ENCODE measurements at regions not wholly inside any gene's neighbourhood (a gene's known extent, or its start where the extent isn't known, plus 50 kb on each side); places are given as distances from the start of the nearest gene placed in this dataset.

- no peaks in the 10 kb centered on the region for H3K27me3 Mint-ChIP-seq
Measured at GRCh38 chr2:145018502-145018901, 498.6 kb upstream of the ZEB2 start.

GRCh38 chr2:145017149-145017548 is 497.2 kb upstream of the ZEB2 start:
- H3K27ac Mint-ChIP-seq = no peak overlapping the region
- no peaks in the 10 kb centered on the region for H3K36me3 Mint-ChIP-seq (ENCODE audit: insufficient read depth)
- no peaks in the 10 kb centered on the region for H3K4me1 Mint-ChIP-seq (ENCODE audit: low read depth)
- no peaks in the 10 kb centered on the region for H3K27me3 Mint-ChIP-seq
- no peak overlapping the region for H3K4me3 Mint-ChIP-seq (ENCODE audit: low read depth)
- TF ChIP-seq CTCF (IDR thresholded peaks at IDR 0.05; ENCODE audit: unreplicated experiment) = no peak
- no peak for DNase-seq (ENCODE audit: low spot score, unreplicated experiment)
- H3K9me3 Mint-ChIP-seq (ENCODE audit: low read depth) = no peaks in the 10 kb centered on the region

More at GRCh38 chr2:145018502-145018901, 498.6 kb upstream of the ZEB2 start:
- no peak overlapping the region for H3K4me3 Mint-ChIP-seq (ENCODE audit: low read depth)
- no peaks in the 10 kb centered on the region for H3K4me1 Mint-ChIP-seq (ENCODE audit: low read depth)
- no peak for TF ChIP-seq CTCF (IDR thresholded peaks at IDR 0.05; ENCODE audit: unreplicated experiment)
- no peak overlapping the region for H3K27ac Mint-ChIP-seq
- DNase-seq (ENCODE audit: low spot score, unreplicated experiment) = no peak
- no peaks in the 10 kb centered on the region for H3K36me3 Mint-ChIP-seq (ENCODE audit: insufficient read depth)
- no peaks in the 10 kb centered on the region for H3K9me3 Mint-ChIP-seq (ENCODE audit: low read depth)

GRCh38 chr2:145016711-145017110 is 496.8 kb upstream of the ZEB2 start:
- Mint-ChIP-seq H3K4me3 (ENCODE audit: low read depth) (no peak overlapping the region), H3K36me3 (ENCODE audit: insufficient read depth) (no peaks in the 10 kb centered on the region), H3K27ac (no peak overlapping the region), H3K27me3 (no peaks in the 10 kb centered on the region), H3K4me1 (ENCODE audit: low read depth) (no peaks in the 10 kb centered on the region), H3K9me3 (ENCODE audit: low read depth) (no peaks in the 10 kb centered on the region)
- no peak for TF ChIP-seq CTCF (IDR thresholded peaks at IDR 0.05; ENCODE audit: unreplicated experiment)
- DNase-seq (ENCODE audit: low spot score, unreplicated experiment) = no peak

GRCh38 chr2:145015561-145015960 is 495.6 kb upstream of the ZEB2 start:
- Mint-ChIP-seq H3K4me1 (ENCODE audit: low read depth) (no peaks in the 10 kb centered on the region), H3K4me3 (ENCODE audit: low read depth) (no peak overlapping the region), H3K27me3 (no peaks in the 10 kb centered on the region), H3K27ac (no peak overlapping the region), H3K9me3 (ENCODE audit: low read depth) (no peaks in the 10 kb centered on the region), H3K36me3 (ENCODE audit: insufficient read depth) (no peaks in the 10 kb centered on the region)
- TF ChIP-seq CTCF (IDR thresholded peaks at IDR 0.05; ENCODE audit: unreplicated experiment) = no peak
- no peak for DNase-seq (ENCODE audit: low spot score, unreplicated experiment)

GRCh38 chr2:145012806-145013205 is 492.9 kb upstream of the ZEB2 start:
- no peaks in the 10 kb centered on the region for H3K36me3 Mint-ChIP-seq (ENCODE audit: insufficient read depth)
- no peak overlapping the region for H3K27ac Mint-ChIP-seq
- no peak overlapping the region for H3K4me3 Mint-ChIP-seq (ENCODE audit: low read depth)
- DNase-seq (ENCODE audit: low spot score, unreplicated experiment) = no peak
- no peaks in the 10 kb centered on the region for H3K27me3 Mint-ChIP-seq
- H3K9me3 Mint-ChIP-seq (ENCODE audit: low read depth) = no peaks in the 10 kb centered on the region
- no peak for TF ChIP-seq CTCF (IDR thresholded peaks at IDR 0.05; ENCODE audit: unreplicated experiment)
- no peaks in the 10 kb centered on the region for H3K4me1 Mint-ChIP-seq (ENCODE audit: low read depth)

Measured in progenitor cell of endocrine pancreas (in vitro differentiated cells).